AG04449 (cell line): ENCODE measurements at regions not wholly inside any gene's neighbourhood (a gene's known extent, or its start where the extent isn't known, plus 50 kb on each side); places are given as distances from the start of the nearest gene placed in this dataset.
"Not testable (repeated sequence)": the region's sequence is repeated elsewhere in the genome, so short reads cannot be mapped to it uniquely, and the experiment has no call there.

ENCODE experiments used
- CTCF ChIA-PET: fragments of 350-600 bp; formaldehyde crosslinking; extraction: SDS; loops from one replicate; lab custom pipeline; 2021; ENCODE audit warnings: antibody characterized with exemption; lab: Yijun Ruan, JAX
- POLR2A ChIA-PET: fragments of 400-600, 350-600 bp; formaldehyde crosslinking; extraction: SDS; loops from one replicate; lab custom pipeline; 2020; ENCODE audit warnings: antibody characterized with exemption, inconsistent platforms; lab: Yijun Ruan, JAX
- DNase-seq: peaks from one replicate; pipeline ENCODE4 v3.0.0-alpha.2; 2010; ENCODE audit warnings: low read depth, low spot score
- H3K4me3 ChIP-seq: 2 replicates; pipeline ENCODE4 v1.5.1; 2011; ENCODE audit warnings: low read depth, mild to moderate bottlenecking, control low read depth, low read length
- TF ChIP-seq, protein P1 (sequence below): IDR thresholded peaks from one replicate; pipeline ENCODE4 v1.5.1; 2011; ENCODE audit warnings: mild to moderate bottlenecking, moderate library complexity, low read length, control low read depth, inconsistent platforms; ENCODE audit not compliant: insufficient read depth; ENCODE audit errors: missing control alignments

DNA sequence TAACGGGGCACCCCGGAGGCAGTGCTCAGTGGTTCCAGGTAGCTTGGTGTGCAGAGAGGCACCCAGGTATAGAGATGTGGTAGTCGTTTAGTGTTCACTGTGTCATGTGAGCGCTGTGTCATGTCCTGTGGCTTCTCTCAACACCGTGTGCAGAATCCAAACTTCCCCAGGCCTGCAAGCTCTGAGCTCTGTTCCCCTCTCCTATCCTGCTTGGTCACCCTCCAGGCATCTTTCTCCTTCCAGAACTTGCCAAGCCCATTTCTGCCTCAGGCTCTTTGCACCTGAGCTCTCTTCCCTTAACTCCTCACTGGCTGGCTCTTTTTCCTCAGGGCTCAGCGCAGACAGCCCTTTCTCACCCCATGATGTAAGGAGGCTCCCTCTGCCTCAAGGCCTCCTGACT lies 64.8 kb downstream of the CARTPT start:
- CTCF ChIA-PET: interaction anchor here (0.8 to 2.7 kb wide), 18 partner anchors 10 to 526 kb away, joined by 3 to 25 read pairs (median 5); no protein-coding TSS in a partner anchor

DNA sequence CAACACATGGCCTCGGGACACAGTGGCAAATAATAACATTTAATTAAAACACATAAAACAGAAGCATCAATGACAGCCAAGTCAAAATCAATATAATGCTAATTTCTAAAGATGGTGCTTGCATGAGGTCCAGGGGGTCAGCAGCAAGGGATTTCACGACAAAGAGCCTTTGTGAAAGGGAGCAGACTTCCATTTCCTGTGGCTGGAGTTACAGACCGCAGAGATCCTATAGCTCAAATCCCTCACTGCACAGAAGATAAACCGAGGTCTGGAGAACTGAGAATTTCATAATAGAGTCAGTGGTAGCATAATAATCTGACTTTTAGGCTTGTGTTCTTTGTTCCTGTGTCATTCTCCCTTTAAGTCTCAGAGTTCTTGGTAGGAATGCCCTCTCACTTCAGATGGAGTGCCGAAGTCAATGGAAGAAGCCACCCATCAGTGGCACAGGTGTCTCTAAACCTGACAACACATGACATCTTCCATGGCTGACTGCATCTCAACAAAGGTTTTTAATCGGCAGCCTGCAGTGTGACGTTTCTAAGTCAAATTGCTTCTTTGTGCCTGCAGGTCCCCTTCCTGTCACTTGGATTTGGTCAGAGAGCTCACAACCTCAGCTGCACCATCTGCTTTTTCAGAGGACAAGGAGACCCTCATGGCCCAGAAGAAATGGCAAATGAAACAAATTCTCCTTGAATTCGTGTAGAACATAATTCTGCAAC lies 67.4 kb downstream of the CARTPT start:
- no peak for DNase-seq
- ChIA-PET POLR2A (no interaction called here), CTCF (interaction anchor here (1.1 to 1.3 kb wide), 2 partner anchors 325 to 494 kb away, joined by 3 read pairs; no protein-coding TSS in a partner anchor)
- H3K4me3 ChIP-seq: no peak overlapping the region
- TF ChIP-seq, protein P1, sequence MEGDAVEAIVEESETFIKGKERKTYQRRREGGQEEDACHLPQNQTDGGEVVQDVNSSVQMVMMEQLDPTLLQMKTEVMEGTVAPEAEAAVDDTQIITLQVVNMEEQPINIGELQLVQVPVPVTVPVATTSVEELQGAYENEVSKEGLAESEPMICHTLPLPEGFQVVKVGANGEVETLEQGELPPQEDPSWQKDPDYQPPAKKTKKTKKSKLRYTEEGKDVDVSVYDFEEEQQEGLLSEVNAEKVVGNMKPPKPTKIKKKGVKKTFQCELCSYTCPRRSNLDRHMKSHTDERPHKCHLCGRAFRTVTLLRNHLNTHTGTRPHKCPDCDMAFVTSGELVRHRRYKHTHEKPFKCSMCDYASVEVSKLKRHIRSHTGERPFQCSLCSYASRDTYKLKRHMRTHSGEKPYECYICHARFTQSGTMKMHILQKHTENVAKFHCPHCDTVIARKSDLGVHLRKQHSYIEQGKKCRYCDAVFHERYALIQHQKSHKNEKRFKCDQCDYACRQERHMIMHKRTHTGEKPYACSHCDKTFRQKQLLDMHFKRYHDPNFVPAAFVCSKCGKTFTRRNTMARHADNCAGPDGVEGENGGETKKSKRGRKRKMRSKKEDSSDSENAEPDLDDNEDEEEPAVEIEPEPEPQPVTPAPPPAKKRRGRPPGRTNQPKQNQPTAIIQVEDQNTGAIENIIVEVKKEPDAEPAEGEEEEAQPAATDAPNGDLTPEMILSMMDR: no peak

More for the DNA sequence above, 64.8 kb downstream of the CARTPT start:
- no peak overlapping the region for H3K4me3 ChIP-seq
- no peak for DNase-seq
- TF ChIP-seq, protein P1: no peak
- POLR2A ChIA-PET: interaction anchor here (0.8 kb wide), 1 partner anchor 323 kb away, joined by 3 read pairs; no protein-coding TSS in a partner anchor

DNA sequence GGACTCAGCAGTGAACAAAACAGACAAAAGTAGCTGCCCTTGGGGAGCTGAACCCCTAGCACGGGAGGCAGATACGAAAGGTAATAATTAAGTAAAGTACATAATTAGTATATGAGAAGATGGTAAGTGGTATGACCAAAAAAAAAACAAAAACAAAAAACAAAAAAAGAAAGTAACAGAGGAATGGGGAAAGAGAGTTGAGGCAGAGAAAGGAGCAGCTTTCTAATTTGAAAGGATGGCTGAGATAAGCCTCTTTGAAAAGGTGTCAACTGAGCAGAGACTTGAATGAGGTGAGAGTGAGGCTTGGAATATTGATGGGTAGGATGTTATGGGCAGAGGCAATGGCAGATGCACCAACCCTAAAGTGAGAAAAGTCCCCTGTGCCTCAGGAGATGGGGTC lies 69.7 kb downstream of the CARTPT start:
- CTCF ChIA-PET: interaction anchor here (1.1 to 1.3 kb wide), 2 partner anchors 230 to 520 kb away, joined by 3 read pairs; no protein-coding TSS in a partner anchor
- no peak overlapping the region for H3K4me3 ChIP-seq
- DNase-seq: no peak
- TF ChIP-seq, protein P1: no peak
- POLR2A ChIA-PET: no interaction called here

DNA sequence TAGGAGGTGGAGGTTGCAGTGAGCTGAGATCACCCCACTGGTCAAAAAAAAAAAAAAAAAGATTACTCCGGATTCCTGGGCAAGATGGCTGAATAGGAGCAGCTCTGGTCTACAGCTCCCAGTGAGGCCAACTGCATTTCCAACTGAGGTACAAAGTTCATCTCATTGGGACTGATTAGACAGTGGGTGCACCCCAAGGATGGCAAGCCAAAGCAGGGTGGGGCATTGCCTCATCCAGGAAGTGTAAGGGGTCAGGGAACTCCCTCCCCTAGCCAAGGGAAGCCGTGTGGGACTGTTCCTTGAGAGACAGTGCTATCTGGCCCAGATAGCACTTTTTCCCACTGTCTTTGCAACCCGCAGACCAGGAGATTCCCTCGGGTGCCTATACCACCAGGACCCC lies 70.7 kb downstream of the CARTPT start:
- DNase-seq: no peak
- TF ChIP-seq, protein P1: no peak
- no peak overlapping the region for H3K4me3 ChIP-seq
- ChIA-PET CTCF (no interaction called here), POLR2A (no interaction called here)

DNA sequence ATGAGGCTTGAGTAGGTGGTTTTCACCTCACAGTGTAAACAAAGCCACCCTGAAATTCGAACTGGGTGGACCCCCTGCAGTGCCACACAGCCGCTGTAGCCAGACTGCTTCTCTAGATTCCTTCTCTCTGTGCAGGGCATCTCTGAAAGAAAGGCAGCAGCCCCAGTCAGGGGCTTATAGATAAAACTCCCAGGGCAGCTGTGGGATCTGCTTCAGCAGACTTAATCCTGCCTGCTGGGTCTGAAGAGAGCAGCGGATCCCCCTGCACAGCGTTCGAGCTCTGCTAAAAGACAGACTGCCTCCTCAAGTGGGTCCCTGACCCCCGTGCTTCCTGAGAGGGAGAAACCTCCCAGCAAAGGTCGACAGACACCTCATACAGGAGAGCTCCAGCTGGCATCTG lies 71.4 kb downstream of the CARTPT start:
- no peak for DNase-seq
- ChIA-PET CTCF (interaction anchor here (0.6 kb wide), 1 partner anchor 418 kb away, joined by 4 read pairs; no protein-coding TSS in a partner anchor), POLR2A (no interaction called here)
- TF ChIP-seq, protein P1: no peak
- H3K4me3 ChIP-seq: no peak overlapping the region

DNA sequence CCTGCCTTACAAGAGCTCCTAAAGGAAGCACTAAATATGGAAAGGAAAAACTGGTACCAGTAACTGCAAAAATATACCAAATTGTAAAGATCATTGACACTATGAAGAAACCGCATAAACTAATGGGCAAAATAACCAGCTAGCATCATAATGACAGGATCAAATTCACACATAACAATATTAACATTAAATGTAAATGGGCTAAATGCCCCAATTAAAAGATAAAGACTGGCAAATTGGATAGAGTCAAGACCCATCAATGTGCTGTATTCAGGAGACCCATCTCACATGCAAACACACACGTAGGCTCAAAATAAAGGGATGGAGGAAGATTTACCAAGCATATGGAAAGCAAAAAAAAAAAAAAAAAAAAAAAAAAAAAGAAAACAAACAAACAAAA lies 73.0 kb downstream of the CARTPT start:
- CTCF ChIA-PET, H3K4me3 ChIP-seq, POLR2A ChIA-PET, DNase-seq: not testable (repeated sequence)
